ENCODE measurements at regions not wholly inside any gene's neighbourhood (a gene's known extent, or its start where the extent isn't known, plus 50 kb on each side); places are given as distances from the start of the nearest gene placed in this dataset.
A peak's percentile ranks its signal among the peaks of the same experiment; 100 is the strongest.

- Histone ChIP-seq H3K27ac (no peak overlapping the region), H3K4me3 (no peak overlapping the region)
- DNase-seq (ENCODE audit: low spot score), result peak; percentile 56
- no peak for TF ChIP-seq CTCF (IDR thresholded peaks at IDR 0.05)
Observed at GRCh38 chr9:108691614-108692013, 164.2 kb downstream of the ACTL7B start.

GRCh38 chr9:108688676-108689075 lies 167.1 kb downstream of the ACTL7B start:
- DNase-seq (ENCODE audit: low spot score), result no peak
- Histone ChIP-seq H3K27ac (no peak overlapping the region), H3K4me3 (no peak overlapping the region)
- TF ChIP-seq CTCF (IDR thresholded peaks at IDR 0.05), result no peak

GRCh38 chr9:108688051-108688450 lies 167.7 kb downstream of the ACTL7B start:
- no peak overlapping the region for H3K27ac ChIP-seq
- TF ChIP-seq CTCF (IDR thresholded peaks at IDR 0.05), result no peak

GRCh38 chr9:108687006-108687987 lies 168.5 kb downstream of the ACTL7B start:
- no peak for DNase-seq (ENCODE audit: low spot score)
- no peak overlapping the region for H3K27ac ChIP-seq
- TF ChIP-seq CTCF (IDR thresholded peaks at IDR 0.05), result no peak
- no peak overlapping the region for H3K4me3 ChIP-seq

More at GRCh38 chr9:108688051-108688450, 167.7 kb downstream of the ACTL7B start:
- H3K4me3 ChIP-seq, result no peak overlapping the region
- DNase-seq (ENCODE audit: low spot score), result no peak

GRCh38 chr9:108684288-108685025 lies 171.3 kb downstream of the ACTL7B start:
- Histone ChIP-seq H3K27ac (no peak overlapping the region), H3K4me3 (no peak overlapping the region)
- no peak for TF ChIP-seq CTCF (IDR thresholded peaks at IDR 0.05)
- peak; percentile 4 for DNase-seq (ENCODE audit: low spot score)

- no peak for DNase-seq (ENCODE audit: low spot score)
- no peak overlapping the region for H3K27ac ChIP-seq
- no peak for TF ChIP-seq CTCF (IDR thresholded peaks at IDR 0.05)
- no peak overlapping the region for H3K4me3 ChIP-seq
Observed at GRCh38 chr9:108683245-108683644, 172.5 kb downstream of the ACTL7B start.
